Spleen (tissue), 11 donors: ENCODE measurements at regions not wholly inside any gene's neighbourhood (a gene's known extent, or its start where the extent isn't known, plus 50 kb on each side); places are given as distances from the start of the nearest gene placed in this dataset.

Experiments used
- DNase-seq: peaks from one replicate; pipeline ENCODE4 v3.0.0-alpha.2; 2020
- H3K27ac ChIP-seq, 8 donors: fragments of 200-600 bp; sonication (generic) in 7 of 8; 1 replicate in 4 of 8; 2 replicates in 4 of 8; pipeline versions ENCODE4 v1.5.0 to v1.8.0; 2016 to 2021; ENCODE audit warnings: inconsistent platforms in 4 of 8, mild to moderate bottlenecking in 4 of 8, moderate library complexity in 1 of 8
- H3K27me3 ChIP-seq, 7 donors: fragments of 200-600 bp; sonication (generic) in 6 of 7; replicated peaks in 1 of 7; 1 replicate in 4 of 7; 2 replicates in 3 of 7; pipeline versions ENCODE4 v1.5.0 to v1.8.0; 2016 to 2021; ENCODE audit warnings: inconsistent platforms in 3 of 7, mild to moderate bottlenecking in 1 of 7
- H3K36me3 ChIP-seq, 6 donors: fragments of 200-600 bp; sonication (generic) in 5 of 6; 1 replicate in 4 of 6; 2 replicates in 2 of 6; pipeline versions ENCODE4 v1.5.0 to v1.8.0; 2016 to 2021; ENCODE audit warnings: inconsistent platforms in 2 of 6
- H3K4me1 ChIP-seq, 6 donors: fragments of 200-600 bp; sonication (generic) in 5 of 6; 1 replicate in 3 of 6; 2 replicates in 3 of 6; pipeline versions ENCODE4 v1.5.0 to v1.8.0; 2016 to 2021; ENCODE audit warnings: inconsistent platforms in 3 of 6
- H3K4me3 ChIP-seq, 8 donors: fragments of 200-600 bp; sonication (generic) in 7 of 8; 1 replicate in 4 of 8; 2 replicates in 4 of 8; pipeline versions ENCODE4 v1.5.0 to v1.8.0; 2016 to 2021; ENCODE audit warnings: inconsistent platforms in 4 of 8, mild to moderate bottlenecking in 4 of 8, moderate library complexity in 2 of 8
- H3K9me3 ChIP-seq, 8 donors: fragments of 200-600 bp; sonication (generic) in 7 of 8; 1 replicate in 4 of 8; 2 replicates in 4 of 8; pipeline versions ENCODE4 v1.5.0 to v1.8.0; 2016 to 2021; ENCODE audit warnings: inconsistent platforms in 4 of 8
- CTCF ChIP-seq, 11 experiments: fragments of 200-600 bp in 7 of 11; fragments of 450-650 bp in 4 of 11; sonication (generic) in 4 of 11; IDR thresholded peaks in 8 of 11; conservative IDR thresholded peaks in 3 of 11; 1 replicate in 7 of 11; 2 replicates in 4 of 11; pipeline versions ENCODE4 v1.4.0 to v1.8.0; 2016 to 2021; ENCODE audit warnings: antibody characterized with exemption in 11 of 11, inconsistent platforms in 4 of 11, mild to moderate bottlenecking in 1 of 11
- POLR2A ChIP-seq, 3 donors: fragments of 450-650 bp; IDR thresholded peaks; one replicate each; pipeline ENCODE4 v1.5.1; 2017; ENCODE audit warnings: antibody characterized with exemption in 3 of 3, mild to moderate bottlenecking in 1 of 3
- POLR2AphosphoS5 ChIP-seq, 3 donors: sonication (generic); formaldehyde crosslinking; IDR thresholded peaks; one replicate each; pipeline ENCODE4 v1.5.1; 2017; ENCODE audit warnings: antibody characterized with exemption in 3 of 3
- WGBS, 5 donors: extraction: QIAGEN DNeasy Blood & Tissue Kit in 3 of 5; methylation state at CpG; one replicate each; pipeline versions ENCODE4 v1.1.5 to v1.1.7; 2013 to 2018; 5-methylcytosine and 5-hydroxymethylcytosine counted together
- intact Hi-C: fragments of 100-400 bp; cut with DNase I; formaldehyde crosslinking; loops from one replicate; pipeline ENCODE4 v1.15.0; 2023; ENCODE audit warnings: low total_unique reads
- donor health status: healthy with polysubstance abuse.
- donor health status: DM: no; HTN: no; CAD: no; lungs with moderate emphysema.
- donor health status: DM: no; HTN: no; CAD: no.
- donor health status: Bipolar disorder and iron deficiency.
- donor health status: healthy.
- donor health status: DM: no; HTN: no; CAD: no.
- donor health status: DM: yes; HTN: yes; CAD: no.

- Histone ChIP-seq H3K27ac (peak overlapping the region in 7 of 8 donors; percentile 55 to 83 (median 64)), H3K9me3 (peaks cover 0 to 8% (median 5%) of the 10 kb centered on the region in 8 donors), H3K36me3 (no peaks in the 10 kb centered on the region), H3K4me3 (no peak overlapping the region), H3K4me1 (peaks cover 4 to 67% (median 40%) of the 10 kb centered on the region in 6 donors), H3K27me3 (peaks cover 0 to 3% (median 0%) of the 10 kb centered on the region in 7 donors)
- WGBS, 5 donors: 36 to 66% (median 46%) methylated on average over 9 of the region's 9 CpGs
- intact Hi-C loops: no loop called here
- TF ChIP-seq POLR2AphosphoS5 (IDR thresholded peaks at IDR 0.05) (peak in 2 of 3 donors; percentile 33 to 66), CTCF (IDR thresholded peaks at IDR 0.05 in 8 of 11, conservative IDR thresholded peaks at IDR 0.05 in 3 of 11) (no peak), POLR2A (IDR thresholded peaks at IDR 0.05) (no peak)
- DNase-seq: peak; percentile 79
Observed at GRCh38 chr15:69713726-69714559, 261.3 kb downstream of the RPLP1 start.

- Histone ChIP-seq H3K4me3 (no peak overlapping the region), H3K9me3 (no peaks in the 10 kb centered on the region), H3K4me1 (peaks cover 16 to 79% (median 52%) of the 10 kb centered on the region in 6 donors), H3K36me3 (no peaks in the 10 kb centered on the region), H3K27me3 (peaks cover 0 to 3% (median 0%) of the 10 kb centered on the region in 7 donors), H3K27ac (peak overlapping the region in 6 of 8 donors; percentile 55 to 83 (median 62))
- TF ChIP-seq POLR2AphosphoS5 (IDR thresholded peaks at IDR 0.05) (no peak), CTCF (IDR thresholded peaks at IDR 0.05 in 8 of 11, conservative IDR thresholded peaks at IDR 0.05 in 3 of 11) (no peak), POLR2A (IDR thresholded peaks at IDR 0.05) (no peak)
- DNase-seq: no peak
- WGBS, 5 donors: 35 to 75% (median 63%) methylated on average over 2 of the region's 2 CpGs
- intact Hi-C loops: no loop called here
Observed at GRCh38 chr15:69715210-69715609, 262.6 kb downstream of the RPLP1 start.

- DNase-seq: no peak
- Histone ChIP-seq H3K4me3 (peak overlapping the region in 1 of 8 donors; percentile 51), H3K9me3 (no peaks in the 10 kb centered on the region), H3K27ac (peak overlapping the region in 7 of 8 donors; percentile 75 to 92 (median 89)), H3K36me3 (no peaks in the 10 kb centered on the region), H3K27me3 (peaks cover 0 to 5% (median 0%) of the 10 kb centered on the region in 7 donors), H3K4me1 (peaks cover 34 to 97% (median 74%) of the 10 kb centered on the region in 6 donors)
- intact Hi-C loops: no loop called here
- WGBS, 5 donors: 61 to 79% (median 73%) methylated on average over 2 of the region's 2 CpGs
- TF ChIP-seq POLR2A (IDR thresholded peaks at IDR 0.05): no peak
- no peak for TF ChIP-seq CTCF (IDR thresholded peaks at IDR 0.05 in 8 of 11, conservative IDR thresholded peaks at IDR 0.05 in 3 of 11)
- TF ChIP-seq POLR2AphosphoS5 (IDR thresholded peaks at IDR 0.05): no peak
Observed at GRCh38 chr15:69718436-69718835, 265.8 kb downstream of the RPLP1 start.

GRCh38 chr15:69718916-69719315 lies 266.3 kb downstream of the RPLP1 start:
- peak overlapping the region; percentile 37 to 92 (median 84) for H3K27ac ChIP-seq
- DNase-seq: peak; percentile 80
- WGBS, 5 donors: 20 to 33% (median 24%) methylated on average over 3 to 4 of the region's 4 CpGs
- intact Hi-C loops: no loop called here
- no peaks in the 10 kb centered on the region for H3K36me3 ChIP-seq
- H3K4me1 ChIP-seq: peaks cover 34 to 97% (median 74%) of the 10 kb centered on the region in 6 donors
- H3K9me3 ChIP-seq: no peaks in the 10 kb centered on the region
- TF ChIP-seq POLR2AphosphoS5 (IDR thresholded peaks at IDR 0.05) (peak in 1 of 3 donors; percentile 79), POLR2A (IDR thresholded peaks at IDR 0.05) (no peak), CTCF (IDR thresholded peaks at IDR 0.05 in 8 of 11, conservative IDR thresholded peaks at IDR 0.05 in 3 of 11) (no peak)
- peaks cover 0 to 8% (median 0%) of the 10 kb centered on the region in 7 donors for H3K27me3 ChIP-seq
- peak overlapping the region in 1 of 8 donors; percentile 51 for H3K4me3 ChIP-seq
